Gastroesophageal sphincter (tissue), 4 donors: ENCODE measurements at regions not wholly inside any gene's neighbourhood (a gene's known extent, or its start where the extent isn't known, plus 50 kb on each side); places are given as distances from the start of the nearest gene placed in this dataset.

Experiments used
- ATAC-seq: fragments of 150-250 bp; one replicate; pipeline ENCODE4 v1.9.1; 2016; ENCODE audit warnings: mild to moderate bottlenecking, moderate library complexity
- H3K27ac ChIP-seq, 4 donors: fragments of 200-600 bp; sonication (generic) in 3 of 4; 1 replicate in 3 of 4; 2 replicates in 1 of 4; pipeline ENCODE4 v1.5.1; 2016 to 2019
- H3K27me3 ChIP-seq: fragments of 200-600 bp; sonication (generic); one replicate; pipeline ENCODE4 v1.5.1; 2019
- H3K36me3 ChIP-seq, 2 donors: fragments of 200-600 bp; sonication (generic); one replicate each; pipeline ENCODE4 v1.5.1; 2019; ENCODE audit warnings: control low read depth in 1 of 2
- H3K4me1 ChIP-seq, 3 donors: fragments of 200-600 bp; sonication (generic); 1 replicate in 2 of 3; 2 replicates in 1 of 3; pipeline ENCODE4 v1.5.1; 2016 to 2019; ENCODE audit warnings: control low read depth in 2 of 3
- H3K4me3 ChIP-seq, 2 donors: fragments of 200-600 bp; sonication (generic); one replicate each; pipeline ENCODE4 v1.5.1; 2019; ENCODE audit warnings: mild to moderate bottlenecking in 1 of 2, moderate library complexity in 1 of 2
- H3K9me3 ChIP-seq, 3 donors: fragments of 200-600 bp; sonication (generic); one replicate each; pipeline ENCODE4 v1.5.1; 2017 to 2019; ENCODE audit warnings: control low read depth in 2 of 3
- CTCF ChIP-seq, 4 experiments: fragments of 200-600 bp in 2 of 4; fragments of 450-650 bp in 2 of 4; sonication (generic) in 1 of 4; IDR thresholded peaks; one replicate each; pipeline ENCODE4 v1.5.1; 2017 to 2019; ENCODE audit warnings: antibody characterized with exemption in 4 of 4, mild to moderate bottlenecking in 2 of 4, moderate library complexity in 2 of 4
- EP300 ChIP-seq: sonication (generic); formaldehyde crosslinking; IDR thresholded peaks from one replicate; pipeline ENCODE4 v1.6.1; 2017; ENCODE audit warnings: antibody characterized with exemption, mild to moderate bottlenecking
- POLR2A ChIP-seq, 2 donors: fragments of 450-650 bp; IDR thresholded peaks; one replicate each; pipeline ENCODE4 v1.6.1; 2017; ENCODE audit warnings: antibody characterized with exemption in 2 of 2, mild to moderate bottlenecking in 2 of 2, moderate library complexity in 1 of 2
- POLR2AphosphoS5 ChIP-seq: sonication (generic); formaldehyde crosslinking; IDR thresholded peaks from one replicate; pipeline ENCODE4 v1.6.1; 2017; ENCODE audit warnings: antibody characterized with exemption
- WGBS, 2 donors: methylation state at CpG; one replicate each; pipeline ENCODE4 v1.1.5; 2018; ENCODE audit warnings: low coverage in 1 of 2; 5-methylcytosine and 5-hydroxymethylcytosine counted together

GRCh38 chr22:35195821-35196220, 61.5 kb upstream of the HMGXB4 start:
- Histone ChIP-seq H3K4me3 (no peak overlapping the region), H3K9me3 (peaks cover 0 to 4% (median 0%) of the 10 kb centered on the region in 3 donors), H3K4me1 (no peaks in the 10 kb centered on the region), H3K36me3 (no peaks in the 10 kb centered on the region), H3K27ac (no peak overlapping the region), H3K27me3 (peaks cover 43% of the 10 kb centered on the region)
- ATAC-seq: no peak
- no peak for TF ChIP-seq EP300
- TF ChIP-seq POLR2AphosphoS5: no peak
- no peak for TF ChIP-seq CTCF (IDR thresholded peaks at IDR 0.05)
- TF ChIP-seq POLR2A (IDR thresholded peaks at IDR 0.05): no peak
- WGBS, 2 donors: 77 to 82% methylated on average over 3 to 4 of the region's 4 CpGs

GRCh38 chr22:35197071-35197470, 60.2 kb upstream of the HMGXB4 start:
- H3K4me3 ChIP-seq: no peak overlapping the region
- TF ChIP-seq EP300 (no peak), CTCF (IDR thresholded peaks at IDR 0.05) (no peak), POLR2A (IDR thresholded peaks at IDR 0.05) (no peak), POLR2AphosphoS5 (no peak)
- WGBS, 2 donors: 71% methylated on average over 4 of the region's 4 CpGs; no CpG with 5 or more reads in 1 of the 2 donors
- no peak for ATAC-seq
- H3K36me3 ChIP-seq: no peaks in the 10 kb centered on the region
- no peaks in the 10 kb centered on the region for H3K9me3 ChIP-seq
- H3K4me1 ChIP-seq: no peaks in the 10 kb centered on the region
- no peak overlapping the region for H3K27ac ChIP-seq
- H3K27me3 ChIP-seq: peaks cover 42% of the 10 kb centered on the region

GRCh38 chr22:35197886-35198285, 59.4 kb upstream of the HMGXB4 start:
- Histone ChIP-seq H3K4me1 (no peaks in the 10 kb centered on the region), H3K27me3 (peaks cover 34% of the 10 kb centered on the region), H3K4me3 (no peak overlapping the region), H3K9me3 (no peaks in the 10 kb centered on the region), H3K36me3 (no peaks in the 10 kb centered on the region), H3K27ac (no peak overlapping the region)
- WGBS, 2 donors: 69 to 79% methylated on average over 2 of the region's 3 CpGs
- ATAC-seq: no peak
- no peak for TF ChIP-seq CTCF (IDR thresholded peaks at IDR 0.05)
- TF ChIP-seq POLR2A (IDR thresholded peaks at IDR 0.05): no peak
- TF ChIP-seq EP300: no peak
- TF ChIP-seq POLR2AphosphoS5: no peak

- Histone ChIP-seq H3K27ac (no peak overlapping the region), H3K9me3 (no peaks in the 10 kb centered on the region), H3K4me1 (no peaks in the 10 kb centered on the region), H3K36me3 (no peaks in the 10 kb centered on the region), H3K27me3 (peaks cover 34% of the 10 kb centered on the region), H3K4me3 (no peak overlapping the region)
- no peak for ATAC-seq
- no peak for TF ChIP-seq EP300
- TF ChIP-seq CTCF (IDR thresholded peaks at IDR 0.05): no peak
- TF ChIP-seq POLR2A (IDR thresholded peaks at IDR 0.05): no peak
- TF ChIP-seq POLR2AphosphoS5: no peak
- 59 to 68% methylated on average over 3 to 4 of the region's 4 CpGs for WGBS, 2 donors
Observed at GRCh38 chr22:35198738-35199137, 58.6 kb upstream of the HMGXB4 start.

- H3K27ac ChIP-seq: no peak overlapping the region
- H3K27me3 ChIP-seq: peaks cover 17% of the 10 kb centered on the region
- no peaks in the 10 kb centered on the region for H3K9me3 ChIP-seq
- TF ChIP-seq EP300: no peak
- no peaks in the 10 kb centered on the region for H3K36me3 ChIP-seq
- no peak overlapping the region for H3K4me3 ChIP-seq
- ATAC-seq: no peak
- H3K4me1 ChIP-seq: peaks cover 0 to 16% (median 0%) of the 10 kb centered on the region in 3 donors
Observed at GRCh38 chr22:35202376-35202775, 54.9 kb upstream of the HMGXB4 start.

GRCh38 chr22:35203583-35203982, 53.7 kb upstream of the HMGXB4 start:
- WGBS, 2 donors: 75 to 83% methylated on average over 2 of the region's 2 CpGs
- Histone ChIP-seq H3K27ac (no peak overlapping the region), H3K9me3 (no peaks in the 10 kb centered on the region), H3K4me3 (no peak overlapping the region), H3K27me3 (peaks cover 8% of the 10 kb centered on the region), H3K36me3 (no peaks in the 10 kb centered on the region), H3K4me1 (peaks cover 0 to 16% (median 0%) of the 10 kb centered on the region in 3 donors)
- ATAC-seq: no peak
- TF ChIP-seq EP300 (no peak), POLR2AphosphoS5 (no peak), CTCF (IDR thresholded peaks at IDR 0.05) (no peak), POLR2A (IDR thresholded peaks at IDR 0.05) (no peak)
